ENCODE measurements at regions not wholly inside any gene's neighbourhood (a gene's known extent, or its start where the extent isn't known, plus 50 kb on each side); places are given as distances from the start of the nearest gene placed in this dataset.
"Not testable (repeated sequence)": the region's sequence is repeated elsewhere in the genome, so short reads cannot be mapped to it uniquely, and the experiment has no call there.

GRCh38 chr17:71011391-71011790 is 842.1 kb downstream of the KCNJ2 start:
- no peak overlapping the region for H3K4me3 ChIP-seq (ENCODE audit: low read depth, low read length)
- Mint-ChIP-seq H3K9me3 (peaks cover 0 to 17% (median 5%) of the 10 kb centered on the region in 7 donors), H3K4me3 (no peak overlapping the region), H3K4me1 (no peaks in the 10 kb centered on the region), H3K36me3 (no peaks in the 10 kb centered on the region), H3K27ac (no peak overlapping the region), H3K27me3 (no peaks in the 10 kb centered on the region)
- DNase-seq (no peak), ATAC-seq (ENCODE audit: low read depth in 2 of 2) (no peak)
- H3K27ac ChIP-seq (ENCODE audit: insufficient read depth, low read length, poor library complexity, severe bottlenecking): no peak overlapping the region
- no peaks in the 10 kb centered on the region for H3K4me1 ChIP-seq (ENCODE audit: control insufficient read depth, insufficient read depth, low read length, poor library complexity, severe bottlenecking)
- no peaks in the 10 kb centered on the region for H3K27me3 ChIP-seq (ENCODE audit: control insufficient read depth, insufficient read depth, low read length)
- H3K36me3 ChIP-seq (ENCODE audit: control insufficient read depth, insufficient read depth, low read length): no peaks in the 10 kb centered on the region
- H3K9me3 ChIP-seq (ENCODE audit: control insufficient read depth in 2 of 2, low read length in 2 of 2): peaks cover 0 to 3% of the 10 kb centered on the region in 2 experiments

GRCh38 chr17:71019699-71020098 is 850.4 kb downstream of the KCNJ2 start:
- H3K9me3 Mint-ChIP-seq: peaks cover 0 to 7% (median 3%) of the 10 kb centered on the region in 7 donors
- H3K9me3 ChIP-seq (ENCODE audit: control insufficient read depth in 2 of 2, low read length in 2 of 2): peaks cover 0 to 4% of the 10 kb centered on the region in 2 experiments
- no peak overlapping the region for H3K4me3 Mint-ChIP-seq
- H3K36me3 Mint-ChIP-seq: no peaks in the 10 kb centered on the region
- no peak for DNase-seq
- H3K27ac Mint-ChIP-seq: no peak overlapping the region
- no peaks in the 10 kb centered on the region for H3K27me3 Mint-ChIP-seq
- H3K36me3 ChIP-seq (ENCODE audit: control insufficient read depth, insufficient read depth, low read length): no peaks in the 10 kb centered on the region
- H3K4me1 Mint-ChIP-seq: no peaks in the 10 kb centered on the region
- no peak for ATAC-seq (ENCODE audit: low read depth in 2 of 2)
- no peaks in the 10 kb centered on the region for H3K4me1 ChIP-seq (ENCODE audit: control insufficient read depth, insufficient read depth, low read length, poor library complexity, severe bottlenecking)
- no peaks in the 10 kb centered on the region for H3K27me3 ChIP-seq (ENCODE audit: control insufficient read depth, insufficient read depth, low read length)
- no peak overlapping the region for H3K27ac ChIP-seq (ENCODE audit: insufficient read depth, low read length, poor library complexity, severe bottlenecking)
- no peak overlapping the region for H3K4me3 ChIP-seq (ENCODE audit: low read depth, low read length)

GRCh38 chr17:71022758-71023157 is 853.4 kb downstream of the KCNJ2 start:
- Mint-ChIP-seq H3K27ac (no peak overlapping the region), H3K9me3 (peaks cover 0 to 6% (median 3%) of the 10 kb centered on the region in 7 donors), H3K36me3 (no peaks in the 10 kb centered on the region), H3K27me3 (no peaks in the 10 kb centered on the region), H3K4me1 (no peaks in the 10 kb centered on the region), H3K4me3 (no peak overlapping the region)
- H3K9me3 ChIP-seq (ENCODE audit: control insufficient read depth in 2 of 2, low read length in 2 of 2): peaks cover 0 to 4% of the 10 kb centered on the region in 2 experiments
- ATAC-seq (ENCODE audit: low read depth in 2 of 2) (no peak), DNase-seq (no peak)
- H3K4me1 ChIP-seq (ENCODE audit: control insufficient read depth, insufficient read depth, low read length, poor library complexity, severe bottlenecking): no peaks in the 10 kb centered on the region
- H3K27ac ChIP-seq (ENCODE audit: insufficient read depth, low read length, poor library complexity, severe bottlenecking): no peak overlapping the region
- H3K36me3 ChIP-seq (ENCODE audit: control insufficient read depth, insufficient read depth, low read length): no peaks in the 10 kb centered on the region
- no peak overlapping the region for H3K4me3 ChIP-seq (ENCODE audit: low read depth, low read length)
- H3K27me3 ChIP-seq (ENCODE audit: control insufficient read depth, insufficient read depth, low read length): no peaks in the 10 kb centered on the region

GRCh38 chr17:71023249-71024030 is 854.1 kb downstream of the KCNJ2 start:
- Histone ChIP-seq H3K4me3 (ENCODE audit: low read depth, low read length) (no peak overlapping the region), H3K4me1 (ENCODE audit: control insufficient read depth, insufficient read depth, low read length, poor library complexity, severe bottlenecking) (no peaks in the 10 kb centered on the region), H3K27me3 (ENCODE audit: control insufficient read depth, insufficient read depth, low read length) (no peaks in the 10 kb centered on the region), H3K27ac (ENCODE audit: insufficient read depth, low read length, poor library complexity, severe bottlenecking) (no peak overlapping the region), H3K36me3 (ENCODE audit: control insufficient read depth, insufficient read depth, low read length) (no peaks in the 10 kb centered on the region), H3K9me3 (ENCODE audit: control insufficient read depth in 2 of 2, low read length in 2 of 2) (peaks cover 0 to 4% of the 10 kb centered on the region in 2 experiments)
- Mint-ChIP-seq H3K27ac (no peak overlapping the region), H3K36me3 (no peaks in the 10 kb centered on the region), H3K9me3 (peaks cover 0 to 5% (median 0%) of the 10 kb centered on the region in 7 donors), H3K27me3 (no peaks in the 10 kb centered on the region), H3K4me1 (no peaks in the 10 kb centered on the region), H3K4me3 (no peak overlapping the region)
- DNase-seq (no peak), ATAC-seq (ENCODE audit: low read depth in 2 of 2) (no peak)

- no peaks in the 10 kb centered on the region for H3K27me3 ChIP-seq (ENCODE audit: control insufficient read depth, insufficient read depth, low read length)
- ATAC-seq (ENCODE audit: low read depth in 2 of 2) (no peak), DNase-seq (no peak)
- no peaks in the 10 kb centered on the region for H3K36me3 Mint-ChIP-seq
- peaks cover 0 to 5% (median 0%) of the 10 kb centered on the region in 7 donors for H3K9me3 Mint-ChIP-seq
- H3K9me3 ChIP-seq (ENCODE audit: control insufficient read depth in 2 of 2, low read length in 2 of 2): peaks cover 0 to 4% of the 10 kb centered on the region in 2 experiments
- no peaks in the 10 kb centered on the region for H3K27me3 Mint-ChIP-seq
- no peak overlapping the region for H3K4me3 ChIP-seq (ENCODE audit: low read depth, low read length)
- H3K4me1 Mint-ChIP-seq: no peaks in the 10 kb centered on the region
- H3K27ac Mint-ChIP-seq: no peak overlapping the region
- H3K4me3 Mint-ChIP-seq: no peak overlapping the region
- no peaks in the 10 kb centered on the region for H3K4me1 ChIP-seq (ENCODE audit: control insufficient read depth, insufficient read depth, low read length, poor library complexity, severe bottlenecking)
- H3K27ac ChIP-seq (ENCODE audit: insufficient read depth, low read length, poor library complexity, severe bottlenecking): no peak overlapping the region
- no peaks in the 10 kb centered on the region for H3K36me3 ChIP-seq (ENCODE audit: control insufficient read depth, insufficient read depth, low read length)
Observed at GRCh38 chr17:71024172-71024571, 854.8 kb downstream of the KCNJ2 start.

- H3K4me1 ChIP-seq (ENCODE audit: control insufficient read depth, insufficient read depth, low read length, poor library complexity, severe bottlenecking): no peaks in the 10 kb centered on the region
- DNase-seq: no peak
- Mint-ChIP-seq H3K4me1 (no peaks in the 10 kb centered on the region), H3K27ac (no peak overlapping the region), H3K9me3 (peaks cover 0 to 5% (median 3%) of the 10 kb centered on the region in 7 donors), H3K27me3 (no peaks in the 10 kb centered on the region), H3K4me3 (no peak overlapping the region), H3K36me3 (no peaks in the 10 kb centered on the region)
- no peaks in the 10 kb centered on the region for H3K27me3 ChIP-seq (ENCODE audit: control insufficient read depth, insufficient read depth, low read length)
- no peak for ATAC-seq (ENCODE audit: low read depth in 2 of 2)
- no peaks in the 10 kb centered on the region for H3K36me3 ChIP-seq (ENCODE audit: control insufficient read depth, insufficient read depth, low read length)
- H3K4me3 ChIP-seq (ENCODE audit: low read depth, low read length): no peak overlapping the region
- peaks cover 0 to 4% of the 10 kb centered on the region in 2 experiments for H3K9me3 ChIP-seq (ENCODE audit: control insufficient read depth in 2 of 2, low read length in 2 of 2)
- H3K27ac ChIP-seq (ENCODE audit: insufficient read depth, low read length, poor library complexity, severe bottlenecking): no peak overlapping the region
Observed at GRCh38 chr17:71024969-71025368, 855.6 kb downstream of the KCNJ2 start.

GRCh38 chr17:71029246-71029645 is 859.9 kb downstream of the KCNJ2 start:
- DNase-seq (no peak), ATAC-seq (ENCODE audit: low read depth in 2 of 2) (no peak)
- no peaks in the 10 kb centered on the region for H3K36me3 ChIP-seq (ENCODE audit: control insufficient read depth, insufficient read depth, low read length)
- H3K27me3 ChIP-seq (ENCODE audit: control insufficient read depth, insufficient read depth, low read length): no peaks in the 10 kb centered on the region
- Mint-ChIP-seq H3K9me3 (peaks cover 0 to 13% (median 4%) of the 10 kb centered on the region in 7 donors), H3K27me3 (no peaks in the 10 kb centered on the region), H3K27ac (no peak overlapping the region), H3K36me3 (no peaks in the 10 kb centered on the region), H3K4me3 (no peak overlapping the region), H3K4me1 (no peaks in the 10 kb centered on the region)
- H3K4me3 ChIP-seq (ENCODE audit: low read depth, low read length): no peak overlapping the region
- H3K4me1 ChIP-seq (ENCODE audit: control insufficient read depth, insufficient read depth, low read length, poor library complexity, severe bottlenecking): no peaks in the 10 kb centered on the region
- H3K27ac ChIP-seq (ENCODE audit: insufficient read depth, low read length, poor library complexity, severe bottlenecking): no peak overlapping the region
- H3K9me3 ChIP-seq (ENCODE audit: control insufficient read depth in 2 of 2, low read length in 2 of 2): no peaks in the 10 kb centered on the region

- not testable (repeated sequence) for H3K9me3 Mint-ChIP-seq; H3K36me3 Mint-ChIP-seq; H3K27me3 ChIP-seq (ENCODE audit: control insufficient read depth, insufficient read depth, low read length)
Observed at GRCh38 chr17:71031286-71031685, 862.0 kb downstream of the KCNJ2 start.

More at GRCh38 chr17:71031286-71031685, 862.0 kb downstream of the KCNJ2 start:
- H3K4me3 ChIP-seq (ENCODE audit: low read depth, low read length); H3K27ac ChIP-seq (ENCODE audit: insufficient read depth, low read length, poor library complexity, severe bottlenecking); H3K27ac Mint-ChIP-seq; H3K4me1 Mint-ChIP-seq; H3K9me3 ChIP-seq (ENCODE audit: control insufficient read depth in 2 of 2, low read length in 2 of 2); H3K27me3 Mint-ChIP-seq; H3K4me3 Mint-ChIP-seq; H3K36me3 ChIP-seq (ENCODE audit: control insufficient read depth, insufficient read depth, low read length); DNase-seq; H3K4me1 ChIP-seq (ENCODE audit: control insufficient read depth, insufficient read depth, low read length, poor library complexity, severe bottlenecking); ATAC-seq (ENCODE audit: low read depth in 2 of 2): not testable (repeated sequence)
